GM23248 (cell line): ENCODE measurements at regions not wholly inside any gene's neighbourhood (a gene's known extent, or its start where the extent isn't known, plus 50 kb on each side); places are given as distances from the start of the nearest gene placed in this dataset.

ENCODE experiments used
- EZH2 ChIP-seq: fragments of 200-600 bp; sonication (generic); IDR thresholded peaks from 2 replicates; pipeline ENCODE4 v1.6.1; 2018; ENCODE audit warnings: antibody characterized with exemption, mild to moderate bottlenecking; ENCODE audit not compliant: insufficient read depth, poor library complexity, severe bottlenecking
- EZH2phosphoT487 ChIP-seq: fragments of 200-600 bp; sonication (generic); IDR thresholded peaks from 2 replicates; pipeline ENCODE4 v1.6.1; 2018; ENCODE audit warnings: antibody characterized with exemption, moderate library complexity, mild to moderate bottlenecking, low read depth; ENCODE audit not compliant: insufficient read depth

DNA sequence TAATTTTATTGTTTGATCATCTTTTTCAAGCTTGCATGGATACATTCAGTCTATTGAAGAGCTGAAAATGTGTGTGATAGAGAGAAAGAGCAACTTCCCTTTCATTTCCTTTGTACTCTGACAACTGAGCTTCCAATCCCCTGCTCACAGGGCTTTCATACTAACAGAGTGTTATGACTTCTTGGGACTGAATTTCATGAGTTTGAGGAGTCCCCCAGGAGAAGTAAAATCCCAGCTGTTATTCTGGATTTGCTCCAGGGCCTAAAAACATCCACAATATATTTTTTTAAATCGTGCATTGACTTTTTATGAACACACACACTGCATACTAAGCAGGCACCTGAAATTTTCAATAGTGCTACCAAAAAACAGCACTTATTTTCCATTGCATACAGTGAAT, 195.8 kb upstream of the CAND1 start:
- TF ChIP-seq EZH2 (no peak), EZH2phosphoT487 (no peak)
